ENCODE measurements at regions not wholly inside any gene's neighbourhood (a gene's known extent, or its start where the extent isn't known, plus 50 kb on each side); places are given as distances from the start of the nearest gene placed in this dataset.

DNA sequence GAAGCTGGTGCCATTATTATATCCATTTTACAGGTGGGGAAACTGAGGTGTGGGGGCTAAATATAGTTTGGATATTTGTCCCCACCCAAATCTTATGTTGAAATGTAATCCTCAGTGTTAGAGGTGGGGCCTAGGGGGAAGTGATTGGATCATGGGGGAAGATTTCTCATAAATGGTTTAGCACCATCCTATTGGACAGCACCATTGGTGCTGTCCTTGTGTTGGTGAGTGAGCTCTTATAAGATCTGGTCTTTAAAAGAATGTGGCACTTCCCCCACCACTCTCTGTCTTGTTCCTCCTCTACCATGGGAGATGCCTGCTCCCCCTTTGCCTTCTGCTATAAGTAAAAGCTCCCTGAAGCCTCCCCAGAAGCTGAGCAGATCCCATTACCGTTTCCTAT is 119.8 kb upstream of the SEC14L1 start:
- Histone ChIP-seq H3K27ac (ENCODE audit: insufficient read depth, low read length) (no peak overlapping the region), H2AFZ (ENCODE audit: low read length) (no peak overlapping the region), H4K20me1 (ENCODE audit: control insufficient read depth, extremely low read depth, insufficient read depth, low read length) (no peaks in the 10 kb centered on the region), H3K36me3 (ENCODE audit: control insufficient read depth, insufficient read depth, low read length) (no peaks in the 10 kb centered on the region), H3K4me3 (replicated peaks in 1 of 4; ENCODE audit: control extremely low read depth in 1 of 4, insufficient read depth in 1 of 4, low read depth in 3 of 4, low read length in 4 of 4) (no peak overlapping the region), H3K4me1 (ENCODE audit: control insufficient read depth, extremely low read depth, insufficient read depth, low read length) (no peaks in the 10 kb centered on the region), H3K27me3 (ENCODE audit: control insufficient read depth, insufficient read depth, low read length) (peaks cover 5% of the 10 kb centered on the region), H3K9me3 (ENCODE audit: control insufficient read depth, insufficient read depth, low read depth, low read length) (no peaks in the 10 kb centered on the region), H3K4me2 (ENCODE audit: extremely low read depth, insufficient read depth, low read length) (no peak overlapping the region), H3K9ac (ENCODE audit: insufficient read depth, low read length) (no peak overlapping the region), H3K79me2 (ENCODE audit: control insufficient read depth, insufficient read depth, low read length) (no peaks in the 10 kb centered on the region)
- TF ChIP-seq EZH2 (IDR thresholded peaks at IDR 0.05; ENCODE audit: low read length, missing control alignments): no peak
- no peak for DNase-seq (ENCODE audit: low read depth in 2 of 2)

DNA sequence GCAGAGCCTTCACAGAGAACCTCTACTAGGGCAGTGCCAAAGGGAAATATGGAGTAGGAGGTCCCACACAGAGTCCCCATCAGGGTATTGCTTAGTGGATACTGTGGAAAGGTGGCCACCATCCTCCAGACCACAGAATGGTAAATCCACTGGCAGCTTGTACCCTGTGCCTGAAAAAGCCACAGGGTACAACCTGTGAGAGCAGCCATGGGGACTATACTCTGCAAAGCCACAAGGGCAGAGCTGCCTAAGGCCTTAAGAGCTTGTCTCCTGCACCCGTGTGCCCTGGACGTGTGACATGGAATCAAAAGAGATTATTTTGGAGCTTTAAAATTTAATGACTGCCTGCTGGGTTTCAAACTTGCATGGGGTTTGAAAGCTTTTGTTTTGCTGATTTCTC is 118.0 kb upstream of the SEC14L1 start:
- Histone ChIP-seq H3K9me3 (ENCODE audit: control insufficient read depth, insufficient read depth, low read depth, low read length) (no peaks in the 10 kb centered on the region), H3K4me2 (ENCODE audit: extremely low read depth, insufficient read depth, low read length) (no peak overlapping the region), H3K27ac (ENCODE audit: insufficient read depth, low read length) (no peak overlapping the region), H4K20me1 (ENCODE audit: control insufficient read depth, extremely low read depth, insufficient read depth, low read length) (no peaks in the 10 kb centered on the region), H2AFZ (ENCODE audit: low read length) (no peak overlapping the region), H3K36me3 (ENCODE audit: control insufficient read depth, insufficient read depth, low read length) (no peaks in the 10 kb centered on the region), H3K79me2 (ENCODE audit: control insufficient read depth, insufficient read depth, low read length) (no peaks in the 10 kb centered on the region), H3K4me1 (ENCODE audit: control insufficient read depth, extremely low read depth, insufficient read depth, low read length) (no peaks in the 10 kb centered on the region), H3K27me3 (ENCODE audit: control insufficient read depth, insufficient read depth, low read length) (peaks cover 5% of the 10 kb centered on the region), H3K9ac (ENCODE audit: insufficient read depth, low read length) (no peak overlapping the region), H3K4me3 (replicated peaks in 1 of 4; ENCODE audit: control extremely low read depth in 1 of 4, insufficient read depth in 1 of 4, low read depth in 3 of 4, low read length in 4 of 4) (no peak overlapping the region)
- DNase-seq (ENCODE audit: low read depth in 2 of 2): no peak
- TF ChIP-seq, protein P1, sequence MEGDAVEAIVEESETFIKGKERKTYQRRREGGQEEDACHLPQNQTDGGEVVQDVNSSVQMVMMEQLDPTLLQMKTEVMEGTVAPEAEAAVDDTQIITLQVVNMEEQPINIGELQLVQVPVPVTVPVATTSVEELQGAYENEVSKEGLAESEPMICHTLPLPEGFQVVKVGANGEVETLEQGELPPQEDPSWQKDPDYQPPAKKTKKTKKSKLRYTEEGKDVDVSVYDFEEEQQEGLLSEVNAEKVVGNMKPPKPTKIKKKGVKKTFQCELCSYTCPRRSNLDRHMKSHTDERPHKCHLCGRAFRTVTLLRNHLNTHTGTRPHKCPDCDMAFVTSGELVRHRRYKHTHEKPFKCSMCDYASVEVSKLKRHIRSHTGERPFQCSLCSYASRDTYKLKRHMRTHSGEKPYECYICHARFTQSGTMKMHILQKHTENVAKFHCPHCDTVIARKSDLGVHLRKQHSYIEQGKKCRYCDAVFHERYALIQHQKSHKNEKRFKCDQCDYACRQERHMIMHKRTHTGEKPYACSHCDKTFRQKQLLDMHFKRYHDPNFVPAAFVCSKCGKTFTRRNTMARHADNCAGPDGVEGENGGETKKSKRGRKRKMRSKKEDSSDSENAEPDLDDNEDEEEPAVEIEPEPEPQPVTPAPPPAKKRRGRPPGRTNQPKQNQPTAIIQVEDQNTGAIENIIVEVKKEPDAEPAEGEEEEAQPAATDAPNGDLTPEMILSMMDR (conservative IDR thresholded peaks at IDR 0.05 in 1 of 2, IDR thresholded peaks at IDR 0.05 in 1 of 2; ENCODE audit: low read depth in 1 of 2, low read length in 2 of 2): no peak
- TF ChIP-seq EZH2 (IDR thresholded peaks at IDR 0.05; ENCODE audit: low read length, missing control alignments): no peak

DNA sequence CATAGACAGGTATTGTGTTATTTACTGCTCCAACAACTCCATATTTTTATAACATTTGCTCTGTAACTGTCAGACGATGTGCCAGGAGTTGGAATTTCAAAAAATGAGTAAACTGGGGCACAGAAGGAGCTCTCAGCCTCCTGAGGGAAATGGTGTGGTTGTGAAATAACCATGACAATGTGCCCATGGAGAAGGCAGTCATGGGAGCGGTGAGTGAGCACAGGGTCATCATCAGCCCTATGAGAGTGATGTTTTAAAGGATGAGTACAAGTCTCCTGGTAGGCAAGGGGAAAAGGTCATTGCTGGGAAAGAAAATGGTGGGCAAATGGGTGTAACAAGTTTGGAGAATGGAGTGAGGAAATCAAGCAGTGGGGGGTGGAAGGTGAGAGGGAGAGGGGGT is 115.0 kb upstream of the SEC14L1 start:
- no peak overlapping the region for H3K9ac ChIP-seq (ENCODE audit: insufficient read depth, low read length)
- peaks cover 5% of the 10 kb centered on the region for H3K27me3 ChIP-seq (ENCODE audit: control insufficient read depth, insufficient read depth, low read length)
- no peaks in the 10 kb centered on the region for H4K20me1 ChIP-seq (ENCODE audit: control insufficient read depth, extremely low read depth, insufficient read depth, low read length)
- no peak overlapping the region for H3K4me3 ChIP-seq (replicated peaks in 1 of 4; ENCODE audit: control extremely low read depth in 1 of 4, insufficient read depth in 1 of 4, low read depth in 3 of 4, low read length in 4 of 4)
- H3K4me2 ChIP-seq (ENCODE audit: extremely low read depth, insufficient read depth, low read length): no peak overlapping the region
- no peaks in the 10 kb centered on the region for H3K4me1 ChIP-seq (ENCODE audit: control insufficient read depth, extremely low read depth, insufficient read depth, low read length)
- no peaks in the 10 kb centered on the region for H3K36me3 ChIP-seq (ENCODE audit: control insufficient read depth, insufficient read depth, low read length)
- no peak for DNase-seq (ENCODE audit: low read depth in 2 of 2)
- H3K79me2 ChIP-seq (ENCODE audit: control insufficient read depth, insufficient read depth, low read length): no peaks in the 10 kb centered on the region
- TF ChIP-seq, protein P1 (conservative IDR thresholded peaks at IDR 0.05 in 1 of 2, IDR thresholded peaks at IDR 0.05 in 1 of 2; ENCODE audit: low read depth in 1 of 2, low read length in 2 of 2): no peak
- TF ChIP-seq EZH2 (IDR thresholded peaks at IDR 0.05; ENCODE audit: low read length, missing control alignments): no peak
- H2AFZ ChIP-seq (ENCODE audit: low read length): no peak overlapping the region
- H3K9me3 ChIP-seq (ENCODE audit: control insufficient read depth, insufficient read depth, low read depth, low read length): no peaks in the 10 kb centered on the region
- no peak overlapping the region for H3K27ac ChIP-seq (ENCODE audit: insufficient read depth, low read length)

All from fibroblast of lung (primary cell).